ENCODE measurements at regions not wholly inside any gene's neighbourhood (a gene's known extent, or its start where the extent isn't known, plus 50 kb on each side); places are given as distances from the start of the nearest gene placed in this dataset.

DNA sequence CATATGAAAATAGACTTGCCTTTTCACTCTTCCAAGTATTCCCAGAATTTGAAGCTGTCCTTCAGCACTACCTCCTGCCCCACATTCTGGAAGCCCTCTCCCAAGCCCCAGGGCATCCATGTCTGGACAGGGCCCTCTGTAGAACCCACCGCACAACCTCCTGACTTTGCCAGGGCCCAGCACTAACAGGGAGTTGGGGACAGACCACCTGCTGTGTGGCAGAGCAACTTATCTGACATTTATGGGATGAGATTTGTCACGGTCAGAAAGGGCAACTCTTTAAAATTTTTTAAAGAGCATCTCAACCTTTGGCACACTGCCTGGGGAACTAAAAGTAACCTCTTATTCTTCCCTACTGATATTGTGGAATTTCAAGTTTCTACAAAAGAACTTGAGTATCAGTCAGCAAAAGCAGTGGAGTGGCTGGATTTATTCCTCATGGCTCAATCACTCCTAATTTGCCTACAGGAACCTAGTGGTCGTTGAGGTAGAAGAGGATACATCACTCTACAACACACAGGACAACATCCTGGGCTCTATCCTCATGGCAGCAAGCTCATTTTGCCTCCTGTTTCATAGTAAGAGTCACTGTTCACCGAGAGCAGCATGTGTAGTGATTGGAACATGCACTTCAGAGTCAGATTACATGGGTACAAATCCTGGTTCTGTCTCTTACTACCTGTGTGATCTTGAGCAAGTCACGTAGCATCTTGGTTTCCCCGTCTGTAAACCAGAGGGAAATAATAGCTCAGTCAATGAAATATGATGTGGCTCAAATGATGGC lies 285.3 kb downstream of the ENC1 start:
- TF ChIP-seq, protein P1, sequence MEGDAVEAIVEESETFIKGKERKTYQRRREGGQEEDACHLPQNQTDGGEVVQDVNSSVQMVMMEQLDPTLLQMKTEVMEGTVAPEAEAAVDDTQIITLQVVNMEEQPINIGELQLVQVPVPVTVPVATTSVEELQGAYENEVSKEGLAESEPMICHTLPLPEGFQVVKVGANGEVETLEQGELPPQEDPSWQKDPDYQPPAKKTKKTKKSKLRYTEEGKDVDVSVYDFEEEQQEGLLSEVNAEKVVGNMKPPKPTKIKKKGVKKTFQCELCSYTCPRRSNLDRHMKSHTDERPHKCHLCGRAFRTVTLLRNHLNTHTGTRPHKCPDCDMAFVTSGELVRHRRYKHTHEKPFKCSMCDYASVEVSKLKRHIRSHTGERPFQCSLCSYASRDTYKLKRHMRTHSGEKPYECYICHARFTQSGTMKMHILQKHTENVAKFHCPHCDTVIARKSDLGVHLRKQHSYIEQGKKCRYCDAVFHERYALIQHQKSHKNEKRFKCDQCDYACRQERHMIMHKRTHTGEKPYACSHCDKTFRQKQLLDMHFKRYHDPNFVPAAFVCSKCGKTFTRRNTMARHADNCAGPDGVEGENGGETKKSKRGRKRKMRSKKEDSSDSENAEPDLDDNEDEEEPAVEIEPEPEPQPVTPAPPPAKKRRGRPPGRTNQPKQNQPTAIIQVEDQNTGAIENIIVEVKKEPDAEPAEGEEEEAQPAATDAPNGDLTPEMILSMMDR (conservative IDR thresholded peaks at IDR 0.05; ENCODE audit: low read length) = no peak
- no peak for TF ChIP-seq EZH2phosphoT487 (IDR thresholded peaks at IDR 0.05; ENCODE audit: borderline replicate concordance)
- Histone ChIP-seq H3K4me2 (ENCODE audit: low read depth, low read length, poor library complexity, severe bottlenecking) (no peak overlapping the region), H4K20me1 (ENCODE audit: insufficient read depth, low read length, poor library complexity, severe bottlenecking) (no peaks in the 10 kb centered on the region), H3K4me1 (ENCODE audit: insufficient read depth, low read length, poor library complexity, severe bottlenecking) (no peaks in the 10 kb centered on the region), H3K79me2 (ENCODE audit: insufficient read depth, low read length) (no peaks in the 10 kb centered on the region), H3K9me3 (ENCODE audit: insufficient read depth, low read depth, low read length) (no peaks in the 10 kb centered on the region), H3K4me3 (ENCODE audit: low read length, poor library complexity, severe bottlenecking) (no peak overlapping the region), H3K9ac (ENCODE audit: low read depth, low read length, poor library complexity, severe bottlenecking) (no peak overlapping the region), H3K27me3 (ENCODE audit: insufficient read depth, low read length, poor library complexity, severe bottlenecking) (no peaks in the 10 kb centered on the region), H3K9me2 (replicated peaks; ENCODE audit: low read depth, low read length) (no peaks in the 10 kb centered on the region), H3K36me3 (ENCODE audit: insufficient read depth, low read length) (no peaks in the 10 kb centered on the region), H3F3A (ENCODE audit: low read depth) (no peaks in the 10 kb centered on the region), H2AFZ (ENCODE audit: low read length) (no peak overlapping the region)

DNA sequence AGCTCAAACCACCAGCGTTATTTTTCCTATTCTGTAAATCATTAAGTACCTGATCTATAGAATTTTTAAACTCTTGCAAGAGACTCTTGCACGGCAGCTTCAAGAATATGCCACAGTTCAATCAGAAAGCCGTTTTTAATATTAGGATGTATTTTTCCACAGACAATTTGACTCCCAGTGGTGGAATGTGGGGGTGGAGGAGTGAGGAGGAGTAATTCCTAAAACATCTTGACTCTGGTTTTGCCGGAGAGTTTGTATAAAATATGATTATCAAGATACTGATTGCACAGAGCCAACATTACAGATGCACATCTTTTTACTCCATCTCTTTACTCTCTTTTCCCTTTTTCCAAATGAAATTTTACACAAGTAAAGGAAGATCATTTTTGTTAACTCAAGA lies 288.3 kb downstream of the ENC1 start:
- no peak overlapping the region for H3K4me3 ChIP-seq (ENCODE audit: low read length, poor library complexity, severe bottlenecking)
- TF ChIP-seq EZH2phosphoT487 (IDR thresholded peaks at IDR 0.05; ENCODE audit: borderline replicate concordance) = no peak
- TF ChIP-seq, protein P1 (conservative IDR thresholded peaks at IDR 0.05; ENCODE audit: low read length) = no peak
- no peaks in the 10 kb centered on the region for H4K20me1 ChIP-seq (ENCODE audit: insufficient read depth, low read length, poor library complexity, severe bottlenecking)
- H2AFZ ChIP-seq (ENCODE audit: low read length) = no peak overlapping the region
- no peaks in the 10 kb centered on the region for H3K79me2 ChIP-seq (ENCODE audit: insufficient read depth, low read length)
- H3K9me3 ChIP-seq (ENCODE audit: insufficient read depth, low read depth, low read length) = no peaks in the 10 kb centered on the region
- no peak overlapping the region for H3K4me2 ChIP-seq (ENCODE audit: low read depth, low read length, poor library complexity, severe bottlenecking)
- no peaks in the 10 kb centered on the region for H3K36me3 ChIP-seq (ENCODE audit: insufficient read depth, low read length)
- H3K27me3 ChIP-seq (ENCODE audit: insufficient read depth, low read length, poor library complexity, severe bottlenecking) = no peaks in the 10 kb centered on the region
- H3K9me2 ChIP-seq (replicated peaks; ENCODE audit: low read depth, low read length) = no peaks in the 10 kb centered on the region
- no peaks in the 10 kb centered on the region for H3K4me1 ChIP-seq (ENCODE audit: insufficient read depth, low read length, poor library complexity, severe bottlenecking)
- H3F3A ChIP-seq (ENCODE audit: low read depth) = no peaks in the 10 kb centered on the region
- no peak overlapping the region for H3K9ac ChIP-seq (ENCODE audit: low read depth, low read length, poor library complexity, severe bottlenecking)

DNA sequence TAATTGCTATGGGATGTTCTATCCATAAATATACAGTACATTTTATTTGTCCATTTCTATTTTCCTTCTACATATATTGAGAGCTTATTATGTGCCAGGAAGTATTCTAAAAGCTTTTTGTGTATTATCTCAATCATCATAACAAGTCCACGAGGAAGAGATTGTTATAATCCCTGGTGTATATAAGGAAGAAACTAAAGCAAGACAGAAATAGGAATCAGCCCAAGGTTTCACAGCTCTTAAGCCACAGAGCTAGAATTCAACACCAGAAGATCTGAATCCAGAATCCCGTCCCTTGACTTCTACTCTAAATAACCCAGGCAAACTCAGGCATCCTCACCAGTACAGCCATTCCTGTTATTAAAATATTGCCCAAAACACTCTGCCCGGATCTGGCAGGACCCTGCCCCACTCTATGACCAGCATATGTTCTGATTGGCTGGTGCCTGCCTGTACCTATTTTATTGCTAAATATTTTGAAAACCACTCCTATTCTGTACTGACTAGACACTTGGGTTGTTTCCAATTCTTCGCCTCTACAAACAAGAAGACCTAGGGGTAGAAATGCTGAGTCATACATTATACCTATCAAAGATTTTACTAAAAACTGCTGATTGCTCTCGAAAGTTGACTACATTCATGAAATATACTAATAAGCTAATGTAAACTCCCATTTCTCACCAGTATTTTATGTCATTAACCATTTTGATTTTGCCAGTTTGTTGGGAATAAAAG lies 297.4 kb downstream of the ENC1 start:
- no peak overlapping the region for H3K4me3 ChIP-seq (ENCODE audit: low read length, poor library complexity, severe bottlenecking)
- no peak overlapping the region for H3K9ac ChIP-seq (ENCODE audit: low read depth, low read length, poor library complexity, severe bottlenecking)
- H3K4me1 ChIP-seq (ENCODE audit: insufficient read depth, low read length, poor library complexity, severe bottlenecking) = no peaks in the 10 kb centered on the region
- no peak for TF ChIP-seq EZH2phosphoT487 (IDR thresholded peaks at IDR 0.05; ENCODE audit: borderline replicate concordance)
- TF ChIP-seq, protein P1 (conservative IDR thresholded peaks at IDR 0.05; ENCODE audit: low read length) = no peak
- no peaks in the 10 kb centered on the region for H3F3A ChIP-seq (ENCODE audit: low read depth)
- no peaks in the 10 kb centered on the region for H3K9me3 ChIP-seq (ENCODE audit: insufficient read depth, low read depth, low read length)
- peaks cover 5% of the 10 kb centered on the region for H3K27me3 ChIP-seq (ENCODE audit: insufficient read depth, low read length, poor library complexity, severe bottlenecking)
- H3K79me2 ChIP-seq (ENCODE audit: insufficient read depth, low read length) = no peaks in the 10 kb centered on the region
- H3K4me2 ChIP-seq (ENCODE audit: low read depth, low read length, poor library complexity, severe bottlenecking) = no peak overlapping the region
- H3K9me2 ChIP-seq (replicated peaks; ENCODE audit: low read depth, low read length) = no peaks in the 10 kb centered on the region
- H4K20me1 ChIP-seq (ENCODE audit: insufficient read depth, low read length, poor library complexity, severe bottlenecking) = no peaks in the 10 kb centered on the region
- no peaks in the 10 kb centered on the region for H3K36me3 ChIP-seq (ENCODE audit: insufficient read depth, low read length)
- H2AFZ ChIP-seq (ENCODE audit: low read length) = no peak overlapping the region

Data from Loucy (cell line).